ENCODE measurements at regions not wholly inside any gene's neighbourhood (a gene's known extent, or its start where the extent isn't known, plus 50 kb on each side); places are given as distances from the start of the nearest gene placed in this dataset.

DNA sequence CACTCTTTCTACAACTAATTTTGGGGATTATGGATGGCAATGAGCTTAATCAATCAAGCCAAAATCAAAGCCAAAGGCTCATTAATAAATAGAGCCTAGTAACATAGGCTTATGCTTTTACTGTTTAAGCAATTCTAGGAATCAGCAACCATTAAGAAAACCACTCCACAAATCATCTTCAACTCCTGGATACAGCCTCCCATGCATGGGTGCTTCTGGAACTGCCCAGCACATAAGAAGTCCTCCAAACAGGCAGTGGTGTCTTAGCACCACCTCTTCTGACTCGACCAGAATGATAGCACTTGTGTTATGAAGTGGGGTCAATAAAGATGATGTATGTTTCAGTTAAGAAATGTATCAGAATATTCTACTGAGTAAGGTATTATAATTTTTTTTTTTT lies 104.4 kb upstream of the SERPINE2 start:
- TF ChIP-seq CTCF (IDR thresholded peaks at IDR 0.05) (no peak), EZH2 (IDR thresholded peaks at IDR 0.05) (no peak)
